ENCODE measurements at regions not wholly inside any gene's neighbourhood (a gene's known extent, or its start where the extent isn't known, plus 50 kb on each side); places are given as distances from the start of the nearest gene placed in this dataset.

DNA sequence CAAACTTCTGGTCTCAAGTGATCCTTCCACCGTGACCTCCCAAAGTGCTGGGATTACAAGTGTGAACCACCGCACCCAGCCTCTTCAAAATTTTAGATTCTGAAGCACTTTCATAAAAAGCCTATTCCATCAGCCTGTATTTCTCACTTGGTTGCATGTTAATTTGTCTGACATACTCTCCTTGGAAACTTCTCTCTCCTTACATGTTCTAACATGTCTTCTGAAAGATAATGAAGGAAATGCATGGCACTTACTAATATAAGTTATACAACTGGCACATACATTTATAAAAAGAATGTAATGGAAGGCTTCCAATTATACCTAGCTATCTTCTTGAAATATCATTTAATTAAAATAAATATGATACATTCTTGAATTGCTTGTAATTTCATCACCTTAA is 597.5 kb downstream of the TBC1D32 start:
- intact Hi-C loops (cut with DNase I): no loop called here
- Histone ChIP-seq H3K4me3 (no peak overlapping the region), H3K27me3 (ENCODE audit: low read depth) (no peaks in the 10 kb centered on the region), H3K27ac (no peak overlapping the region), H3K36me3 (no peaks in the 10 kb centered on the region), H3K9me3 (no peaks in the 10 kb centered on the region), H3K4me1 (no peaks in the 10 kb centered on the region)
- ATAC-seq (no peak), DNase-seq (no peak)
- TF ChIP-seq, protein P1, sequence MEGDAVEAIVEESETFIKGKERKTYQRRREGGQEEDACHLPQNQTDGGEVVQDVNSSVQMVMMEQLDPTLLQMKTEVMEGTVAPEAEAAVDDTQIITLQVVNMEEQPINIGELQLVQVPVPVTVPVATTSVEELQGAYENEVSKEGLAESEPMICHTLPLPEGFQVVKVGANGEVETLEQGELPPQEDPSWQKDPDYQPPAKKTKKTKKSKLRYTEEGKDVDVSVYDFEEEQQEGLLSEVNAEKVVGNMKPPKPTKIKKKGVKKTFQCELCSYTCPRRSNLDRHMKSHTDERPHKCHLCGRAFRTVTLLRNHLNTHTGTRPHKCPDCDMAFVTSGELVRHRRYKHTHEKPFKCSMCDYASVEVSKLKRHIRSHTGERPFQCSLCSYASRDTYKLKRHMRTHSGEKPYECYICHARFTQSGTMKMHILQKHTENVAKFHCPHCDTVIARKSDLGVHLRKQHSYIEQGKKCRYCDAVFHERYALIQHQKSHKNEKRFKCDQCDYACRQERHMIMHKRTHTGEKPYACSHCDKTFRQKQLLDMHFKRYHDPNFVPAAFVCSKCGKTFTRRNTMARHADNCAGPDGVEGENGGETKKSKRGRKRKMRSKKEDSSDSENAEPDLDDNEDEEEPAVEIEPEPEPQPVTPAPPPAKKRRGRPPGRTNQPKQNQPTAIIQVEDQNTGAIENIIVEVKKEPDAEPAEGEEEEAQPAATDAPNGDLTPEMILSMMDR (IDR thresholded peaks at IDR 0.05): no peak

DNA sequence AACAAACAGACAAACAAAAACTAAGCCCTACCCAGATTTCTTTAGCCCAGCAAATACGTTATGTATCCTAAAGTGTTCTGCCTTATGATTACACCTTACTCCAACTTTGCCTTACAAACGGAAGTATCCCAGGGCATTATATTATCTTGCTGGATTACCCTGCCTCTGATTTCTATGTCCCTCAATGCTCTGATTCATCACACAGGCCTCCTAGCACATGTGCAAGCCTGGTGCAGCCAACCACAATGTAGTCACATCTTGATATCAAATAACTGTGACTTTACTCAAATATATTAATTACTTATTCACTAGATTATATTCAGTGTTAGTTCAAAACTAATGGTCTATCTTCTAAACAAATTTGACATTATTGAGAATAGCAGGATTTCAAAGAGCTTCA is 598.6 kb downstream of the TBC1D32 start:
- no peak for ATAC-seq
- intact Hi-C loops (cut with DNase I): no loop called here
- Histone ChIP-seq H3K9me3 (no peaks in the 10 kb centered on the region), H3K36me3 (no peaks in the 10 kb centered on the region), H3K27ac (no peak overlapping the region), H3K4me3 (no peak overlapping the region), H3K4me1 (no peaks in the 10 kb centered on the region), H3K27me3 (ENCODE audit: low read depth) (no peaks in the 10 kb centered on the region)
- no peak for DNase-seq
- TF ChIP-seq, protein P1 (IDR thresholded peaks at IDR 0.05): no peak

DNA sequence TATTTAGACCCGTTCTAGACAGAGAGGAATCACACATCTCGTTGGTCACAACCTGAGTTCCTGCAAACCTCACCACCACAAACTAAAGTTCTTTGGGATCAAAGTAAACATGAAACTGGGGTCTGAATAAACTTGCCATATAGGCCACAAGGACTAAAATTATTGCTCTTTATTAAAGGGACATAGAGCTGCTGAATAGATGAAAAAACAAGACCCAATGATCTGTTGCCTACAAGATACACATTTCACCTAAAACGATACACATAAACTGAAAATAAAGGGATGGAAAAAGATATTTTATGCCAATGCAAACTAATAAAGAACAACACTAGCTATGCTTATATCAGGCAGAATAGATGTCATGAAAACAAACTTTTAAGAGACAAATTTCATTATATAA is 623.0 kb downstream of the TBC1D32 start:
- TF ChIP-seq, protein P1 (IDR thresholded peaks at IDR 0.05): no peak
- Histone ChIP-seq H3K27me3 (ENCODE audit: low read depth) (no peaks in the 10 kb centered on the region), H3K36me3 (no peaks in the 10 kb centered on the region), H3K4me1 (no peaks in the 10 kb centered on the region), H3K4me3 (no peak overlapping the region), H3K9me3 (peaks cover 4% of the 10 kb centered on the region), H3K27ac (no peak overlapping the region)
- ATAC-seq (no peak), DNase-seq (no peak)
- intact Hi-C loops (cut with DNase I): no loop called here

DNA sequence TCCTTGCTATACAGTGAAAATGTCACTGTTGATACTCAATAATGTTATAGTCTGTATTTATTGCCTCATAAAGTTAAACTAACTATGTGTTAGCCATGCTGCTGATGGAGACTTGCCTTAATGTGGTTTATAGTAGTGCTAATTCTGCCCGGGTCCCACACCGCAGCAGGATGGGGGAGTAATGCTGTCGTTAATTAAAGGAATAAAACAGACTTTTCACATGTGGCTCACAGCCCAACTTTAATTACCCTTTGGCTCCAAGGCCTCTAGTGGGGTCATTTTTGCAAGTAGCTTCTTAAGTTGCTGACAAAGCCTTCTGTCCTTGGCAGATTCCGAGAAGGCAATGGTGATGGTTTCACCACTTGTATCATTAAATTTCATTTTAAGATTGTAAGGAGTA is 634.3 kb downstream of the TBC1D32 start:
- no peak overlapping the region for H3K4me3 ChIP-seq
- H3K9me3 ChIP-seq: no peaks in the 10 kb centered on the region
- no peaks in the 10 kb centered on the region for H3K36me3 ChIP-seq
- DNase-seq (no peak), ATAC-seq (no peak)
- intact Hi-C loops (cut with DNase I): no loop called here
- no peaks in the 10 kb centered on the region for H3K4me1 ChIP-seq
- no peaks in the 10 kb centered on the region for H3K27me3 ChIP-seq (ENCODE audit: low read depth)
- H3K27ac ChIP-seq: no peak overlapping the region
- TF ChIP-seq, protein P1 (IDR thresholded peaks at IDR 0.05): no peak

DNA sequence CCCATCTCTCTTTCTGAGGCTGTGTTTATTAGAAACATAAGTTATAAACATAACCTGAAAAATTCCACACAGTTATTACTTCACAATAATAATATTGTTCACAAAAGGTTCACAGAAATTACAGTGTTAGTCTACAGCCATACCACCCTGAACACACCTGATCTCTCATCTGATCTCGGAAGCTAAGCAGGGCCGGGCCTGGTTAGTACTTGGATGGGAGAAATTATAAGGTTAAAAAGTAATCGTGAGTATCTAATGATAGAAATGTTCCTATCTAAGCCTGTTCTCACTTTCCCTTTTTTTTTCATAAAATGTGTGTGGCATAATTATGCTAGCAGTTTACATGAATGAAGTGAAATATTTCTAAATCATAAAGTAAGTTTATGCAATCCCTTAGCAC is 647.8 kb downstream of the TBC1D32 start:
- no peak overlapping the region for H3K27ac ChIP-seq
- intact Hi-C loops (cut with DNase I): no loop called here
- H3K27me3 ChIP-seq (ENCODE audit: low read depth): no peaks in the 10 kb centered on the region
- H3K4me3 ChIP-seq: no peak overlapping the region
- no peak for DNase-seq
- no peaks in the 10 kb centered on the region for H3K36me3 ChIP-seq
- TF ChIP-seq, protein P1 (IDR thresholded peaks at IDR 0.05): no peak
- no peaks in the 10 kb centered on the region for H3K4me1 ChIP-seq
- no peak for ATAC-seq
- no peaks in the 10 kb centered on the region for H3K9me3 ChIP-seq

DNA sequence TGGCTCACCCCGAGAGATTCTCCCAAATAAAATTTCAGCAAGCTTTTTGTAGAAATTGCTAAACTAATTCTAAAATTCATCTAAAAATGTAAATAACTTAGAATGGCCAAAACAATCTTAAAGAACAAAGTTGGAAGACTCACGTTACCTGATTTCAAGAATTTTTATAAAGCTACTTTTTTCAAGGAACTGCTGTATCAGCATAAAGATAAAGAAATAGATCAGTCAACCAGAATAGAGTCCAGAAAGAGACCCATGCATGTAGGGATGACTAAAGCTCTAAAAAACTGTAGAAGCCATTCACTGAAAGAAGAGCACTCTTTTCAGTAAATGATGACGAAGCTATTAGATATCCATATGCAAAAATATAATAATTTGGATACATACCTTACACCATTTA is 652.1 kb downstream of the TBC1D32 start:
- ATAC-seq (no peak), DNase-seq (no peak)
- Histone ChIP-seq H3K36me3 (no peaks in the 10 kb centered on the region), H3K27me3 (ENCODE audit: low read depth) (no peaks in the 10 kb centered on the region), H3K27ac (no peak overlapping the region), H3K4me3 (no peak overlapping the region), H3K9me3 (no peaks in the 10 kb centered on the region), H3K4me1 (no peaks in the 10 kb centered on the region)
- TF ChIP-seq, protein P1 (IDR thresholded peaks at IDR 0.05): no peak
- intact Hi-C loops (cut with DNase I): no loop called here

Data from lower lobe of right lung (tissue), 2 donors.